ENCODE measurements at regions not wholly inside any gene's neighbourhood (a gene's known extent, or its start where the extent isn't known, plus 50 kb on each side); places are given as distances from the start of the nearest gene placed in this dataset.

DNA sequence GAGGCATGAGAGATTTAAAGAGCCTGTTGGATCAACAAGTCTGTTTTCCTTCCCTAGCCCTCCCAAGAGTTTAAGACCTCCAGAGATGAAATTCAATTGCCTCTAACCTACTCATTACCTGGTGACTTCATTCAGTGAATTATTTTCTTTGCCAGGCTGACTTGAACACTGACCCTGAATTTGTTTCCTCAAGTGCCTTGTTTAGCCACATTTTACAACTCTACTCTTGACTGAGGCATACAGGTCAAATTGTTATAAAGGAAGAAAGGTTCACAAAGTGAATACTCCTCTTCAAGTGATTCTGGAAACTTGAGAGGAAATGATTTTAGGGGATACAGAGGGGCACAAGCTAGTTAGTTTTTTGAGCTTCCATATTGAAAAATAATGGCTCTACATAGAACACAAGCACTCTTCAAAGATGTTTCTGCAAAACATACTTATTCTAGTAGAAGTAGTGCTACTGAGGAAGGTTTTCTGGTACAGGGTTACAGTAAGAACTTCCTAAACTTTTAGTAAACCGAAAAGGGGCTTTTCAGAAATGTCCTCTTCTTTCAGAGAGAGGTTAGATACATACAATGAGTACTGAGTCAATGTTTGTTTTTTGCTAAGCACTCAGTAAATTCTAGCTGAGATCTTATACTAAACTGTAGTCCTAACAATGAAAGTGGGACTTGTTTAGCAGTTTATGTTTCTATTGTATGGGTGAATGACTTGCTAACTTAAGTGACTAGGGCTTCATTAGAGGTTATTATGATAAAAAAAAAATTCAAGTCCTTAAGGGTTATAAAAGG, 137.4 kb upstream of the SATB1 start:
- TF ChIP-seq POLR2A (IDR thresholded peaks at IDR 0.05) (no peak), POLR2AphosphoS5 (IDR thresholded peaks at IDR 0.05) (no peak)
- TF ChIP-seq, protein P1, sequence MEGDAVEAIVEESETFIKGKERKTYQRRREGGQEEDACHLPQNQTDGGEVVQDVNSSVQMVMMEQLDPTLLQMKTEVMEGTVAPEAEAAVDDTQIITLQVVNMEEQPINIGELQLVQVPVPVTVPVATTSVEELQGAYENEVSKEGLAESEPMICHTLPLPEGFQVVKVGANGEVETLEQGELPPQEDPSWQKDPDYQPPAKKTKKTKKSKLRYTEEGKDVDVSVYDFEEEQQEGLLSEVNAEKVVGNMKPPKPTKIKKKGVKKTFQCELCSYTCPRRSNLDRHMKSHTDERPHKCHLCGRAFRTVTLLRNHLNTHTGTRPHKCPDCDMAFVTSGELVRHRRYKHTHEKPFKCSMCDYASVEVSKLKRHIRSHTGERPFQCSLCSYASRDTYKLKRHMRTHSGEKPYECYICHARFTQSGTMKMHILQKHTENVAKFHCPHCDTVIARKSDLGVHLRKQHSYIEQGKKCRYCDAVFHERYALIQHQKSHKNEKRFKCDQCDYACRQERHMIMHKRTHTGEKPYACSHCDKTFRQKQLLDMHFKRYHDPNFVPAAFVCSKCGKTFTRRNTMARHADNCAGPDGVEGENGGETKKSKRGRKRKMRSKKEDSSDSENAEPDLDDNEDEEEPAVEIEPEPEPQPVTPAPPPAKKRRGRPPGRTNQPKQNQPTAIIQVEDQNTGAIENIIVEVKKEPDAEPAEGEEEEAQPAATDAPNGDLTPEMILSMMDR (IDR thresholded peaks at IDR 0.05): no peak

Measured in sigmoid colon (tissue), 4 donors.